Type B pancreatic cell (in vitro differentiated cells): ENCODE measurements at regions not wholly inside any gene's neighbourhood (a gene's known extent, or its start where the extent isn't known, plus 50 kb on each side); places are given as distances from the start of the nearest gene placed in this dataset.
"Not testable (repeated sequence)": the region's sequence is repeated elsewhere in the genome, so short reads cannot be mapped to it uniquely, and the experiment has no call there.

Experiments used
- DNase-seq: peaks from one replicate; pipeline ENCODE4 v3.0.0; 2021; ENCODE audit warnings: mixed read lengths; ENCODE audit not compliant: unreplicated experiment; ENCODE audit errors: extremely low spot score
- H3K27ac Mint-ChIP-seq: 2 replicates; pipeline ENCODE4 v1.8.0; 2021; ENCODE audit warnings: mild to moderate bottlenecking, mixed read lengths
- H3K27me3 Mint-ChIP-seq: 2 replicates; pipeline ENCODE4 v1.8.0; 2021; ENCODE audit warnings: mixed read lengths
- H3K36me3 Mint-ChIP-seq: 2 replicates; pipeline ENCODE4 v1.8.0; 2021; ENCODE audit warnings: mixed read lengths
- H3K4me1 Mint-ChIP-seq: one replicate; pipeline ENCODE4 v1.8.0; 2021; ENCODE audit warnings: mixed read lengths; ENCODE audit not compliant: unreplicated experiment
- H3K4me3 Mint-ChIP-seq: 2 replicates; pipeline ENCODE4 v1.8.0; 2021; ENCODE audit warnings: mild to moderate bottlenecking, mixed read lengths
- H3K9me3 Mint-ChIP-seq: 2 replicates; pipeline ENCODE4 v1.8.0; 2021; ENCODE audit warnings: mixed read lengths
- CTCF ChIP-seq: fragments of 200-600 bp; sonication (generic); conservative IDR thresholded peaks from 2 replicates; pipeline ENCODE4 v1.5.0; 2021; ENCODE audit warnings: antibody characterized with exemption, mild to moderate bottlenecking

DNA sequence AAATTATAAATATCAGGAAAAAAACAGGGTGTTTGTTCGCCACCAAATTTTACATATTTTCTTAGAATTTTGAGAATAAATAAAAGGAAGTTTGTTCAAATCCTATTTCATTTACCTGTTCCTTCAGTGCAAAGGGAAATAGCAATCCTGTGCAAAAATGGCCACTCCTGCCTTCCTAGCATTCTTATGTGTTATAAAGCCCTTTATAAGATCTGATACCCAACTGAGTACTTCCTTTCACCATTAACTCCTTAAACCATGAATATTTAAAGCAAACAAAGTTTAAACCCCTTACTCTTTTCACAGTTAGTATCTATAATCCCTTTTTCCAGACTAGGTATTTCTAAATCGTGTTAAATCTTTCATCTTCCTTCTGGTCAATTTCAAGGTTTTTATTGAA, 427.8 kb downstream of the NR4A2 start:
- H3K36me3 Mint-ChIP-seq: no peaks in the 10 kb centered on the region
- peaks cover 5% of the 10 kb centered on the region for H3K4me1 Mint-ChIP-seq
- H3K4me3 Mint-ChIP-seq: no peak overlapping the region
- no peak overlapping the region for H3K27ac Mint-ChIP-seq
- no peak for DNase-seq
- TF ChIP-seq CTCF: no peak
- H3K27me3 Mint-ChIP-seq: no peaks in the 10 kb centered on the region
- H3K9me3 Mint-ChIP-seq: no peaks in the 10 kb centered on the region

GRCh38 chr2:155902635-155903034, 429.9 kb downstream of the NR4A2 start:
- H3K4me1 Mint-ChIP-seq: peaks cover 10% of the 10 kb centered on the region
- no peak for DNase-seq
- no peaks in the 10 kb centered on the region for H3K27me3 Mint-ChIP-seq
- no peaks in the 10 kb centered on the region for H3K9me3 Mint-ChIP-seq
- H3K27ac Mint-ChIP-seq: no peak overlapping the region
- TF ChIP-seq CTCF: no peak
- no peaks in the 10 kb centered on the region for H3K36me3 Mint-ChIP-seq
- no peak overlapping the region for H3K4me3 Mint-ChIP-seq

- no peak for DNase-seq
- TF ChIP-seq CTCF: no peak
- peaks cover 8% of the 10 kb centered on the region for H3K4me1 Mint-ChIP-seq
- peaks cover 3% of the 10 kb centered on the region for H3K36me3 Mint-ChIP-seq
- H3K27ac Mint-ChIP-seq: no peak overlapping the region
- no peaks in the 10 kb centered on the region for H3K9me3 Mint-ChIP-seq
- H3K4me3 Mint-ChIP-seq: no peak overlapping the region
- no peaks in the 10 kb centered on the region for H3K27me3 Mint-ChIP-seq
Measured at GRCh38 chr2:155895016-155895415, 437.5 kb downstream of the NR4A2 start.

DNA sequence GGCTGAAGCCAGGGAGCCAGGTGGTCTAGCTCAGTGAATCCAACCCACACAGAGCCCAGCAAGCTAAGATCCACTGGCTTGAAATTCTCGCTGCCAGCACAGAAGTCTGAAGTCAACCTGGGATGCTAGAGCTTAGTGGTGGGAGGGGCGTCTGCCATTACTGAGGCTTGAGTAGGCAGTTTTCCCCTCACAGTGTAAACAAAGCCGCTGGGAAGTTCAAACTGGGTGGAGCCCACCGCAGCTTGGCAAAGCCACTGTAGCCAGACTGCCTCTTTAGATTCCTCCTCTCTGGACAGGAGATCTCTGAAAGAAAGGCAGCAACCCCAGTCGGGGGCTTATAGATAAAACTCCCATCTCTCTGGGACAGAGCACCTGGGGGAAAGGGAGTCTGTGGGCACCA, 452.1 kb downstream of the NR4A2 start:
- not testable (repeated sequence) for H3K4me3 Mint-ChIP-seq, H3K27ac Mint-ChIP-seq, H3K9me3 Mint-ChIP-seq, H3K27me3 Mint-ChIP-seq, DNase-seq, H3K4me1 Mint-ChIP-seq, H3K36me3 Mint-ChIP-seq

GRCh38 chr2:155879900-155880299, 452.6 kb downstream of the NR4A2 start:
- H3K36me3 Mint-ChIP-seq, H3K4me3 Mint-ChIP-seq, H3K27ac Mint-ChIP-seq, DNase-seq, H3K9me3 Mint-ChIP-seq, H3K27me3 Mint-ChIP-seq, H3K4me1 Mint-ChIP-seq: not testable (repeated sequence)

- no peak overlapping the region for H3K4me3 Mint-ChIP-seq
- no peak for DNase-seq
- no peaks in the 10 kb centered on the region for H3K9me3 Mint-ChIP-seq
- no peaks in the 10 kb centered on the region for H3K27me3 Mint-ChIP-seq
- no peaks in the 10 kb centered on the region for H3K36me3 Mint-ChIP-seq
- TF ChIP-seq CTCF: no peak
- no peaks in the 10 kb centered on the region for H3K4me1 Mint-ChIP-seq
- no peak overlapping the region for H3K27ac Mint-ChIP-seq
Measured at GRCh38 chr2:155872396-155872795, 460.1 kb downstream of the NR4A2 start.

- Mint-ChIP-seq H3K36me3 (no peaks in the 10 kb centered on the region), H3K4me1 (peaks cover 2% of the 10 kb centered on the region), H3K4me3 (no peak overlapping the region), H3K27ac (no peak overlapping the region), H3K27me3 (no peaks in the 10 kb centered on the region), H3K9me3 (no peaks in the 10 kb centered on the region)
- no peak for TF ChIP-seq CTCF
- DNase-seq: no peak
Measured at GRCh38 chr2:155871940-155872339, 460.6 kb downstream of the NR4A2 start.
